Stomach (tissue), 4 donors: ENCODE measurements at regions not wholly inside any gene's neighbourhood (a gene's known extent, or its start where the extent isn't known, plus 50 kb on each side); places are given as distances from the start of the nearest gene placed in this dataset.

Experiments used
- CTCF ChIP-seq, 7 experiments: fragments of 450-650 bp in 4 of 7; fragments of 200-600 bp in 3 of 7; sonication (generic) in 3 of 7; IDR thresholded peaks; one replicate each; pipeline ENCODE4 v1.5.1; 2016 to 2019; ENCODE audit warnings: antibody characterized with exemption in 7 of 7, control low read depth in 2 of 7, mild to moderate bottlenecking in 1 of 7
- EP300 ChIP-seq: sonication (generic); formaldehyde crosslinking; IDR thresholded peaks from one replicate; pipeline ENCODE4 v1.6.1; 2017; ENCODE audit warnings: antibody characterized with exemption

GRCh38 chr12:107514887-107515445, 170.6 kb upstream of the PWP1 start:
- no peak for TF ChIP-seq CTCF (IDR thresholded peaks at IDR 0.05)
- TF ChIP-seq EP300 = no peak
